HG03103 (cell line): ENCODE measurements at regions not wholly inside any gene's neighbourhood (a gene's known extent, or its start where the extent isn't known, plus 50 kb on each side); places are given as distances from the start of the nearest gene placed in this dataset.
"Not testable (repeated sequence)": the region's sequence is repeated elsewhere in the genome, so short reads cannot be mapped to it uniquely, and the experiment has no call there.

Source experiments
- ATAC-seq: cut with Tn5 transposase; IDR thresholded peaks from one replicate; pipeline ENCODE4 v1.9.1; 2021; ENCODE audit warnings: low read depth; ENCODE audit not compliant: unreplicated experiment

- ATAC-seq, result no peak
Measured at GRCh38 chr13:61358599-61358998, 57.0 kb downstream of the PCDH20 start.

- no peak for ATAC-seq
Measured at GRCh38 chr13:61350341-61350740, 65.3 kb downstream of the PCDH20 start.

- no peak for ATAC-seq
Measured at GRCh38 chr13:61339054-61339621, 76.5 kb downstream of the PCDH20 start.

GRCh38 chr13:61316647-61317046, 99.0 kb downstream of the PCDH20 start:
- ATAC-seq, result no peak

GRCh38 chr13:61294467-61295191, 121.0 kb downstream of the PCDH20 start:
- no peak for ATAC-seq

- ATAC-seq, result no peak
Measured at GRCh38 chr13:61286148-61286745, 129.4 kb downstream of the PCDH20 start.

- ATAC-seq, result no peak
Measured at GRCh38 chr13:61277586-61278276, 137.9 kb downstream of the PCDH20 start.

- no peak for ATAC-seq
Measured at GRCh38 chr13:61277088-61277487, 138.6 kb downstream of the PCDH20 start.

GRCh38 chr13:61276401-61276800, 139.2 kb downstream of the PCDH20 start:
- ATAC-seq, result no peak

- ATAC-seq, result no peak
Measured at GRCh38 chr13:61275736-61276135, 139.9 kb downstream of the PCDH20 start.

- ATAC-seq, result no peak
Measured at GRCh38 chr13:61275251-61275650, 140.4 kb downstream of the PCDH20 start.

GRCh38 chr13:61266896-61267295, 148.8 kb downstream of the PCDH20 start:
- not testable (repeated sequence) for ATAC-seq

GRCh38 chr13:61261746-61262472, 153.7 kb downstream of the PCDH20 start:
- no peak for ATAC-seq

GRCh38 chr13:61258185-61258584, 157.5 kb downstream of the PCDH20 start:
- ATAC-seq, result no peak

- no peak for ATAC-seq
Measured at GRCh38 chr13:61255040-61255796, 160.4 kb downstream of the PCDH20 start.

- ATAC-seq, result no peak
Measured at GRCh38 chr13:61253105-61253877, 162.4 kb downstream of the PCDH20 start.

- no peak for ATAC-seq
Measured at GRCh38 chr13:61252213-61252612, 163.4 kb downstream of the PCDH20 start.

GRCh38 chr13:61247149-61247936, 168.3 kb downstream of the PCDH20 start:
- ATAC-seq, result no peak

- ATAC-seq, result no peak
Measured at GRCh38 chr13:61246351-61246750, 169.3 kb downstream of the PCDH20 start.
